K562 (cell line): ENCODE measurements at regions not wholly inside any gene's neighbourhood (a gene's known extent, or its start where the extent isn't known, plus 50 kb on each side); places are given as distances from the start of the nearest gene placed in this dataset.

Experiments
- ARHGAP35 ChIP-seq: fragments of 450-650 bp; IDR thresholded peaks from 2 replicates; pipeline ENCODE4 v1.6.1; 2018; ENCODE audit not compliant: partially characterized antibody
- BCOR ChIP-seq: fragments of 450-650 bp; IDR thresholded peaks from 2 replicates; pipeline ENCODE4 v1.6.1; 2016
- CAMTA2 ChIP-seq: fragments of 250-450 bp; sonication (Bioruptor Pico); conservative IDR thresholded peaks from 2 replicates; pipeline ENCODE4 v1.5.1; 2022
- CHAMP1 ChIP-seq: fragments of 450-650 bp; IDR thresholded peaks from 2 replicates; pipeline ENCODE4 v1.6.1; 2016; ENCODE audit warnings: mild to moderate bottlenecking
- CHD1 ChIP-seq: fragments of 200-600 bp; sonication (generic); IDR thresholded peaks from one replicate; pipeline ENCODE4 v1.6.1; 2012; ENCODE audit warnings: mild to moderate bottlenecking, moderate library complexity, low read length, inconsistent platforms
- CREBBP ChIP-seq: IDR thresholded peaks from one replicate; pipeline ENCODE4 v1.6.1; 2012; ENCODE audit warnings: low read depth, mild to moderate bottlenecking, control low read depth, inconsistent platforms, low read length
- E2F3 ChIP-seq: fragments of 250-450 bp; sonication (Bioruptor Pico); IDR thresholded peaks from 2 replicates; pipeline ENCODE4 v1.4.0; 2020; ENCODE audit warnings: mild to moderate bottlenecking
- GTF2A2 ChIP-seq: IDR thresholded peaks from 2 replicates; pipeline ENCODE4 v1.6.1; 2016; ENCODE audit warnings: mild to moderate bottlenecking, missing genetic modification characterization, missing compliant biosample characterization
- JUND ChIP-seq, 2 experiments: IDR thresholded peaks; 2 replicates in 1 of 2; 3 replicates in 1 of 2; pipeline ENCODE4 v1.6.1; 2011; ENCODE audit warnings: borderline replicate concordance in 2 of 2, low read depth in 2 of 2, low read length in 2 of 2, improper control_type of control experiment in 1 of 2, missing biosample characterization in 1 of 2, missing genetic modification characterization in 1 of 2, missing genetic modification reagents in 1 of 2
- MIER1 ChIP-seq: fragments of 450-650 bp; IDR thresholded peaks from 2 replicates; pipeline ENCODE4 v1.6.1; 2016; ENCODE audit warnings: antibody characterized with exemption, mild to moderate bottlenecking, low read depth
- NONO ChIP-seq, 2 experiments: fragments of 200-400 bp in 1 of 2; fragments of 450-650 bp in 1 of 2; formaldehyde crosslinking in 1 of 2; IDR thresholded peaks; 2 replicates each; pipeline ENCODE4 v1.6.1; 2017; ENCODE audit warnings: low read depth in 2 of 2, mild to moderate bottlenecking in 2 of 2, moderate library complexity in 2 of 2, low read length in 1 of 2
- OTX1 ChIP-seq: fragments of 450-650 bp; formaldehyde crosslinking; IDR thresholded peaks from 2 replicates; pipeline ENCODE4 v1.4.0; 2022; ENCODE audit warnings: mild to moderate bottlenecking
- PYGO2 ChIP-seq: fragments of 450-650 bp; IDR thresholded peaks from 2 replicates; pipeline ENCODE4 v1.6.1; 2016; ENCODE audit warnings: mild to moderate bottlenecking, missing genetic modification characterization, moderate library complexity, missing compliant biosample characterization
- RBM25 ChIP-seq: fragments of 200-400 bp; formaldehyde crosslinking; IDR thresholded peaks from 2 replicates; pipeline ENCODE4 v1.6.1; 2018; ENCODE audit warnings: low read length, low read depth, moderate library complexity; ENCODE audit not compliant: severe bottlenecking
- SIN3A ChIP-seq, 2 experiments: fragments of 150-350 bp in 1 of 2; IDR thresholded peaks; 2 replicates each; pipeline ENCODE4 v1.6.1; 2011 to 2016; ENCODE audit warnings: borderline replicate concordance in 2 of 2, low read depth in 2 of 2, low read length in 2 of 2, mild to moderate bottlenecking in 2 of 2, moderate library complexity in 2 of 2; ENCODE audit not compliant: control insufficient read depth in 1 of 2
- SRSF7 ChIP-seq: fragments of 200-400 bp; formaldehyde crosslinking; optimal IDR thresholded peaks from 2 replicates; pipeline ENCODE3; 2017; ENCODE audit warnings: mild to moderate bottlenecking, low read depth, low read length
- TAF7 ChIP-seq: fragments of 450-650 bp; IDR thresholded peaks from 2 replicates; pipeline ENCODE4 v1.6.1; 2016; ENCODE audit warnings: missing genetic modification characterization, missing compliant biosample characterization
- TBP ChIP-seq: optimal IDR thresholded peaks from 2 replicates; pipeline ENCODE3; 2011; ENCODE audit warnings: low read depth, low read length, improper control_type of control experiment
- ZNF174 ChIP-seq: fragments of 250-450 bp; sonication (Bioruptor Pico); IDR thresholded peaks from 2 replicates; pipeline ENCODE4 v1.4.0; 2020; ENCODE audit warnings: mild to moderate bottlenecking
- ZNF76 ChIP-seq: fragments of 250-450 bp; sonication (Bioruptor Pico); IDR thresholded peaks from 2 replicates; pipeline ENCODE4 v1.4.0; 2020; ENCODE audit warnings: mild to moderate bottlenecking, moderate library complexity, borderline replicate concordance
- TF ChIP-seq, protein P1 (sequence below): sonication (generic); formaldehyde crosslinking; IDR thresholded peaks from 2 replicates; pipeline ENCODE4 v1.8.0; 2022; ENCODE audit warnings: missing genetic modification reagents, mild to moderate bottlenecking, borderline replicate concordance
- TF ChIP-seq, protein P2 (sequence below): sonication (generic); formaldehyde crosslinking; IDR thresholded peaks from 2 replicates; pipeline ENCODE4 v1.8.0; 2022; ENCODE audit warnings: mild to moderate bottlenecking, missing genetic modification reagents, borderline replicate concordance
- TF ChIP-seq, protein P3 (sequence below): fragments of 250-450 bp; sonication (Bioruptor Pico); IDR thresholded peaks from 2 replicates; pipeline ENCODE4 v1.8.0; 2022; ENCODE audit warnings: moderate library complexity, mild to moderate bottlenecking, inconsistent platforms

- TF ChIP-seq, protein P1, sequence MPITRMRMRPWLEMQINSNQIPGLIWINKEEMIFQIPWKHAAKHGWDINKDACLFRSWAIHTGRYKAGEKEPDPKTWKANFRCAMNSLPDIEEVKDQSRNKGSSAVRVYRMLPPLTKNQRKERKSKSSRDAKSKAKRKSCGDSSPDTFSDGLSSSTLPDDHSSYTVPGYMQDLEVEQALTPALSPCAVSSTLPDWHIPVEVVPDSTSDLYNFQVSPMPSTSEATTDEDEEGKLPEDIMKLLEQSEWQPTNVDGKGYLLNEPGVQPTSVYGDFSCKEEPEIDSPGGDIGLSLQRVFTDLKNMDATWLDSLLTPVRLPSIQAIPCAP (CRISPR knock-in tag) = no peak
- TF ChIP-seq RBM25 (no peak), JUND (IDR thresholded peaks at IDR 0.05; ENCODE audit: borderline replicate concordance, low read depth, low read length) (no peak), JUND (tag; IDR thresholded peaks at IDR 0.05; ENCODE audit: borderline replicate concordance, low read depth, low read length) (no peak), CAMTA2 (no peak), ZNF76 (CRISPR knock-in tag) (no peak), CHD1 (no peak), OTX1 (CRISPR knock-in tag) (no peak), TAF7 (tag) (no peak), TBP (no peak), CREBBP (no peak), ZNF174 (CRISPR knock-in tag) (no peak), SRSF7 (no peak), BCOR (no peak), SIN3A (IDR thresholded peaks at IDR 0.05; ENCODE audit: borderline replicate concordance in 2 of 2, control insufficient read depth in 1 of 2, low read depth in 2 of 2, low read length in 2 of 2) (no peak), NONO (IDR thresholded peaks at IDR 0.05; ENCODE audit: low read depth in 2 of 2, low read length in 1 of 2) (no peak), PYGO2 (tag) (no peak), E2F3 (CRISPR knock-in tag) (no peak), MIER1 (no peak), CHAMP1 (no peak), ARHGAP35 (no peak), GTF2A2 (no peak)
- TF ChIP-seq, protein P2, sequence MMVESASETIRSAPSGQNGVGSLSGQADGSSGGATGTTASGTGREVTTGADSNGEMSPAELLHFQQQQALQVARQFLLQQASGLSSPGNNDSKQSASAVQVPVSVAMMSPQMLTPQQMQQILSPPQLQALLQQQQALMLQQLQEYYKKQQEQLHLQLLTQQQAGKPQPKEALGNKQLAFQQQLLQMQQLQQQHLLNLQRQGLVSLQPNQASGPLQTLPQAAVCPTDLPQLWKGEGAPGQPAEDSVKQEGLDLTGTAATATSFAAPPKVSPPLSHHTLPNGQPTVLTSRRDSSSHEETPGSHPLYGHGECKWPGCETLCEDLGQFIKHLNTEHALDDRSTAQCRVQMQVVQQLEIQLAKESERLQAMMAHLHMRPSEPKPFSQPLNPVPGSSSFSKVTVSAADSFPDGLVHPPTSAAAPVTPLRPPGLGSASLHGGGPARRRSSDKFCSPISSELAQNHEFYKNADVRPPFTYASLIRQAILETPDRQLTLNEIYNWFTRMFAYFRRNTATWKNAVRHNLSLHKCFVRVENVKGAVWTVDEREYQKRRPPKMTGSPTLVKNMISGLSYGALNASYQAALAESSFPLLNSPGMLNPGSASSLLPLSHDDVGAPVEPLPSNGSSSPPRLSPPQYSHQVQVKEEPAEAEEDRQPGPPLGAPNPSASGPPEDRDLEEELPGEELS (CRISPR knock-in tag) = no peak
- TF ChIP-seq, protein P3, sequence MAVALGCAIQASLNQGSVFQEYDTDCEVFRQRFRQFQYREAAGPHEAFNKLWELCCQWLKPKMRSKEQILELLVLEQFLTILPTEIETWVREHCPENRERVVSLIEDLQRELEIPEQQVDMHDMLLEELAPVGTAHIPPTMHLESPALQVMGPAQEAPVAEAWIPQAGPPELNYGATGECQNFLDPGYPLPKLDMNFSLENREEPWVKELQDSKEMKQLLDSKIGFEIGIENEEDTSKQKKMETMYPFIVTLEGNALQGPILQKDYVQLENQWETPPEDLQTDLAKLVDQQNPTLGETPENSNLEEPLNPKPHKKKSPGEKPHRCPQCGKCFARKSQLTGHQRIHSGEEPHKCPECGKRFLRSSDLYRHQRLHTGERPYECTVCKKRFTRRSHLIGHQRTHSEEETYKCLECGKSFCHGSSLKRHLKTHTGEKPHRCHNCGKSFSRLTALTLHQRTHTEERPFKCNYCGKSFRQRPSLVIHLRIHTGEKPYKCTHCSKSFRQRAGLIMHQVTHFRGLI (CRISPR knock-in tag) = no peak
Measured at GRCh38 chr7:117941138-117941810, 68.0 kb upstream of the CTTNBP2 start (continued).
